ENCODE measurements at regions not wholly inside any gene's neighbourhood (a gene's known extent, or its start where the extent isn't known, plus 50 kb on each side); places are given as distances from the start of the nearest gene placed in this dataset.

- TF ChIP-seq CTCF (IDR thresholded peaks at IDR 0.05; ENCODE audit: low read length), result no peak
- TF ChIP-seq EZH2 (IDR thresholded peaks at IDR 0.05; ENCODE audit: borderline replicate concordance, low read length), result no peak
These were observed 169.2 kb upstream of the RGMB start for GRCh38 chr5:98604301-98604700.

All from OCI-LY1 (cell line).